ENCODE measurements at regions not wholly inside any gene's neighbourhood (a gene's known extent, or its start where the extent isn't known, plus 50 kb on each side); places are given as distances from the start of the nearest gene placed in this dataset.

DNA sequence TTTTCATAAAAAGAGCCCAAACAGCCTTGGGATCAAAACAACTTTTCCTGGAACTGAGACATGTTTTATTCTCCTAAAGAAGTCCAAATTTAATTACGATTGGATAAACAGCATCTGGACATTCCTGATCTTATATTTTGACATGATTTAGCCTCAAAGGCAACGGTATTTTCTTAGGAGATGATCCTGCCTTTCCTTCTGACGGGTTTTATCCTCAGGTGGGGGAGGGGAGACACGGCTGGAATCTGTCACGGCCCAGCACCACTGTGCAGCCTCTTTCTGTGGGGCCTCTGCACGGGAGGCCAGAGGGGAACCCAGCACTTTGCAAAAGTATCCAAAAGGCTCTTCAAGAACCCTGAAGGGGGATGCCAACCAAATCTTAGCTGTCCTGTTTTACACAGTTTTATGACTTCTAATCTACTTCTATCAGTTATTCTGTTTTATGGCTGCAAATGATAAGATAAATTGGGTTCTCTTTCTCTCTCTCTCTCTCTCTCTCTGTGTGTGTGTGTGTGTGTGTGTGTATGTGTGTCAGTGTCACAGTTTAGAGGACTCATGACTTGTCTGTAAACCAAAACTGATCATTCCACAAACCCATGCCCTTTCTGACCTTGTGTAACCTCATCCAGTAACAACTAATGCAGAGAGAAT lies 321.1 kb upstream of the NPVF start:
- TF ChIP-seq, protein P1, sequence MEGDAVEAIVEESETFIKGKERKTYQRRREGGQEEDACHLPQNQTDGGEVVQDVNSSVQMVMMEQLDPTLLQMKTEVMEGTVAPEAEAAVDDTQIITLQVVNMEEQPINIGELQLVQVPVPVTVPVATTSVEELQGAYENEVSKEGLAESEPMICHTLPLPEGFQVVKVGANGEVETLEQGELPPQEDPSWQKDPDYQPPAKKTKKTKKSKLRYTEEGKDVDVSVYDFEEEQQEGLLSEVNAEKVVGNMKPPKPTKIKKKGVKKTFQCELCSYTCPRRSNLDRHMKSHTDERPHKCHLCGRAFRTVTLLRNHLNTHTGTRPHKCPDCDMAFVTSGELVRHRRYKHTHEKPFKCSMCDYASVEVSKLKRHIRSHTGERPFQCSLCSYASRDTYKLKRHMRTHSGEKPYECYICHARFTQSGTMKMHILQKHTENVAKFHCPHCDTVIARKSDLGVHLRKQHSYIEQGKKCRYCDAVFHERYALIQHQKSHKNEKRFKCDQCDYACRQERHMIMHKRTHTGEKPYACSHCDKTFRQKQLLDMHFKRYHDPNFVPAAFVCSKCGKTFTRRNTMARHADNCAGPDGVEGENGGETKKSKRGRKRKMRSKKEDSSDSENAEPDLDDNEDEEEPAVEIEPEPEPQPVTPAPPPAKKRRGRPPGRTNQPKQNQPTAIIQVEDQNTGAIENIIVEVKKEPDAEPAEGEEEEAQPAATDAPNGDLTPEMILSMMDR (IDR thresholded peaks at IDR 0.05) = no peak
- no peak for TF ChIP-seq EZH2 (IDR thresholded peaks at IDR 0.05; ENCODE audit: borderline replicate concordance, insufficient read depth, low read depth, low read length, poor library complexity, severe bottlenecking)
